HG02642 (cell line): ENCODE measurements at regions not wholly inside any gene's neighbourhood (a gene's known extent, or its start where the extent isn't known, plus 50 kb on each side); places are given as distances from the start of the nearest gene placed in this dataset.
"Not testable (repeated sequence)": the region's sequence is repeated elsewhere in the genome, so short reads cannot be mapped to it uniquely, and the experiment has no call there.

Experiments used
- ATAC-seq: cut with Tn5 transposase; IDR thresholded peaks from one replicate; pipeline ENCODE4 v1.9.1; 2021; ENCODE audit warnings: mild to moderate bottlenecking; ENCODE audit not compliant: unreplicated experiment, poor library complexity

DNA sequence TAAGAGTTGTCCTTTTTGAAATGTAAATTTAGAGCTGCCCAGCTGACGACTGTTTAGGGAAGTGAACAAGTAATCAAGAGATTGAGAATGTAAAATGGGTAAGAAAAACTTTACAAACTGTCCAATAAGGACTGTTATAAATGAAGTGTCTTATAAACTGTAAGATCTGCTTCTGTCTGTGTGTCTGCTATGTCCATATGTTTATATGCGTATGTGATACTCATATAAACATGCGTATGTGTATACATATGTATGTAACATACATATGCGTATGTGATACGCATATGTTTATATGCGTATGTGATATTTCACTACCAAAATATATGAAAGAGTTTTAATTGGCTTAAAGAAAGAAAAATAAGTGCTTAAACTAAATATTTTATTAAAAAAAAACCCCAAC is 416.0 kb upstream of the GALNTL6 start:
- ATAC-seq: no peak

DNA sequence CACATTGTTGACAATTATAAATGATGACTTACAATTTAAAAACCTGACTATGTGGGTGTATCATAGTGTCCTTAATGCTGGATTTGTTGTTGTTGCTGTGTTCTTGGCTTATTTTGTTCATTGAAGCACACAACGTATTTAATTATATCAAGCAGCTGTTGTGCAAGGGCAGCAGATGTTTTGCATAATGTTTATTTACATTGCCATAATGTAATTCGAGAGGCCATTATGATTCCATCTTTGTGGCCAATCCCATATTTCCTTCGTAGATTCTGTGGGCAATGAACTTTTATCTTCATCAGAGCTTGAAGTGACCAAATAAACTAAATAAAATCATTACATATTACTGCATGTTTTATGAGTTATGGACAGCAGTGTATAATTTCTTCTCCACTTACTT is 422.6 kb upstream of the GALNTL6 start:
- ATAC-seq: no peak

DNA sequence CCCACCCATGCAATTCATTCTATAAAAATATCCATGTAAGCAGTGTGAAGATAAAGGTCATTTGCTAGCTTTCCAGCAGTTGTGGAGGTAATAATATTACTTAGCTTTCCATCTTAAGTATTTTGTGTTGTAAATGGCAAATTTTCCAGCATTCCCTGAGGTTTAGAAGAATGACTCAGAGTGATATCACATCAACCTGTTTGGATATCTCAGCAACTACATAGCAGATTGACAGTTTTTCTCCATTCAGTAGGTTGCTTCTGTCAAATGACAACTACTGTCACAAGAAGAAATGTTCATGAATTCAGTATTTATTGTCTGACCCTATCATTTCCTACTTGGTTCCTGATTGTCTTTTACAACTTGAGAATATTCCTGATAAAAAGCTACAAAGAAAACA is 434.9 kb upstream of the GALNTL6 start:
- ATAC-seq: no peak

DNA sequence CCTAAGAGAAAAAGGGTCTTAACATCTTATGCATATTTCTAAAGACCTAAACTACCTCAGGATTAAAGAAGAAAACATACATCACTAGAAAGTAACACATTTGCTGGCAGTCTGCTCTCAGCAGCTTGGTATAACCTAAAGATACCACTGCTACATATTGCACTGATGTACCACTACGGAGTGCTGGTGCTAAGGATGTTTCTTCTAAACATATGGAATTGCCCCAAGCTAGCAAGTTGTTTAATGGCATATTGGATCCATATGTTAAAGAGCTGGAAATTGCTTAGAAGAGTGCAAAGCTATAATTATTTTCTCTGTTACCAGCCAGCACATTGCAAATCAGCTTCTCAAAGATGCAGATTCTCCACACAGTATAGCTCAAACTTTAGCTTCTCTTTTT is 436.5 kb upstream of the GALNTL6 start:
- ATAC-seq: no peak

DNA sequence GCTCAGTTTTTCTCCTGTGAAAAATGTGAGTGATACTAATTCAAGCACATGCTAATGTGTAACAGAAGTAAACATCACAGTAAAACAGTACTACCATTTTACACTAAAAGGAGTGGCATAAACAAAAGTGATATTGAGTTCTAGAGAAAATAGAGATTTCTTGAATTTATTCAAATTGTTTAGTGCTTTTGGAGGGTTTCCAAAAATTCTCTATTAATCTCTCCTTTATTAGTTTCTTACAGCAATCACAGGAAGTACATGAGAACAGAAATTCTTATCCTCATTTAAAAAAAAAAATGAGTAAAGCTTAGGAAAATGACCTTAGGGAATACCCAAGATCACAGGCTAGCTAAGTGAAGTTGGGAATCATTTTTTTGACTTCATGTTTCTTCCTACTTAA is 459.7 kb upstream of the GALNTL6 start:
- ATAC-seq: no peak

DNA sequence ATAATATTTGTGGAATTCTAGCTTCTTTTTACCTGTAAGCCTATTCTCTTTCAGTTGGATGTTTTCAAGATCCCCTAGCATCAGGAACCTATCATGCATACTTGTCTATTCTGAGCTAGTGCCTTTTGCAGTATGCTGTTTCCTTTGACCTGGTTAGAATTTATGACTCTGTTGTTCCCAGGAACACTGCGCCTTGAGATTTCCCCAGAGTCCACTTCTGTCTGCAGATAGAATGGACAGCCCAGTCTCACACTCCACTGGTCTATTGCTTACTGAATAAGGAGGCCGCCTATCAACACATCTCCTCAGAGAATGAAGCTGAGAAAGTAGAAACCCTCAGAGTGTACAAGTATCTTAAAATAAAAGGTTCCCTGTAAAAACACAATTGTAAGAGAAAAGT is 465.1 kb upstream of the GALNTL6 start:
- no peak for ATAC-seq

DNA sequence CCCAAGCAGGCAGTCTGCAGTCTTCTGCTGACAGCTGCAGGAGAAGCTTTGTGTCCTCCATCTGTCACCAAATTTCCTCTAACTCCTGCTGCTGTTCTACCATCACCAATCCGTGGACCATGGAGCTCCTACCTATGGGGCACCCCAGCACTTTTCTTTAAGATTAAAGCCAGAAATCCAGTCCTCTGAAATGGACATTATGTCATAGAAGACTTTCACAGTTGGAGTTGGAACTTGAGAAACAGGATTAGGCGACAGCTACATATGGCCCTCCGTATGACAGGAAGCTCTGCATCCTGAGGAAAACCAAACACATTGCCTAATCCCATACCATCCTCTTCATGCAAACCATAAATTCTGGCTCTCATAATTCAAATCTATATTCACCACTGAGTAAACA is 470.6 kb upstream of the GALNTL6 start:
- ATAC-seq: no peak

DNA sequence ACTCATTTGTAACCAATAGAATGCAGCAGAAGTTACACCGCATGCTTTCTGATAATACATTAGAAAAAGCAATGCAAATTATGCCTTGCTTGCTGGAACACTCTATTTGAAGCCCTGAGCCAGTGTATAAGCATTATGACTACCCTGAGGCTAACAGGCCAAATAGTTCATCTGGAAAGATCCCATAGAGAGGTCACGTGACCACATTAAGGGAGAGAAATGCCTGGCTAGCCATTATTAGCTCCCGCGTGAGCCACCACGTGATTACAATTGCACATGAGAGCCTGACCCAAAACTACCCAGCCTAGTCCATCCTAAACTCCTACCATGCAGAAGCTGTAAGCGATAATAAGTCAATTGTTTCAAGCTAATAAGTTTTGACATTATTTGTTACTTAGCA is 472.9 kb upstream of the GALNTL6 start:
- no peak for ATAC-seq

DNA sequence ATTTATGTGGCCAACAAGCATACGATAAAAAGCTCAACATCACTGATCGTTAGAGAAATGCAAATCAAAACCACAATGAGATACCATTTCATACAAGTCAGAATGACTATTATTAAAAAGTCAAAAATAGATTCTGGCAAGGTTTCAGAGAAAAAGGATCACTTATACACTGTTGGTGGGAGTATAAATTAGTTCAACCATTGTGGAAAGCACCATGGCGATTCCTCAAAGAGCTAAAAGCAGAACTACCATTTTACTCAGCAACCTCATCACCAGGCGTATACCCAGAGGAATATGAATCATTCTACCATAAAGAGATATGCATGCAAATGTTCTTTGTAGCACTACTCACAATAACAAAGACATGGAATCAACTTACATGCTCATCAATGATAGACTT is 478.7 kb upstream of the GALNTL6 start:
- peak; percentile 64 for ATAC-seq

DNA sequence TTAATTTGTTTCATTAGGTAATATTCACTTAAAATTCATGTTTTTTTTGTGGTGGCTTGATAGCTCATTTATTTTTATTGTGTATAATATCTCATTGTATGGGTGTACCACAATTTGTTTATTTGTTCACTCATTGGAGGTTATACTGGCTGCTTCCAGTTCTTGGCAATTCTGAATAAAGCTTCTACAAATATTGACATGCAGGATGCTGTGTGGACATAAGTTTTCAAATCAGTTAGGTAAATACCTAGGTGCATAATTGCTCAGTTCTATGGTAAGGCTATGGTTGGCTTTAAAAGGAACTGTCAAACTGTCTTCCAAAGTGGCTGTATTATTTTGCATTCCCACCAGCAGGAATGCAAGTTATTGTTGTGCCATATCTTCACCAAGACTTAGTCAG is 504.5 kb upstream of the GALNTL6 start:
- no peak for ATAC-seq

DNA sequence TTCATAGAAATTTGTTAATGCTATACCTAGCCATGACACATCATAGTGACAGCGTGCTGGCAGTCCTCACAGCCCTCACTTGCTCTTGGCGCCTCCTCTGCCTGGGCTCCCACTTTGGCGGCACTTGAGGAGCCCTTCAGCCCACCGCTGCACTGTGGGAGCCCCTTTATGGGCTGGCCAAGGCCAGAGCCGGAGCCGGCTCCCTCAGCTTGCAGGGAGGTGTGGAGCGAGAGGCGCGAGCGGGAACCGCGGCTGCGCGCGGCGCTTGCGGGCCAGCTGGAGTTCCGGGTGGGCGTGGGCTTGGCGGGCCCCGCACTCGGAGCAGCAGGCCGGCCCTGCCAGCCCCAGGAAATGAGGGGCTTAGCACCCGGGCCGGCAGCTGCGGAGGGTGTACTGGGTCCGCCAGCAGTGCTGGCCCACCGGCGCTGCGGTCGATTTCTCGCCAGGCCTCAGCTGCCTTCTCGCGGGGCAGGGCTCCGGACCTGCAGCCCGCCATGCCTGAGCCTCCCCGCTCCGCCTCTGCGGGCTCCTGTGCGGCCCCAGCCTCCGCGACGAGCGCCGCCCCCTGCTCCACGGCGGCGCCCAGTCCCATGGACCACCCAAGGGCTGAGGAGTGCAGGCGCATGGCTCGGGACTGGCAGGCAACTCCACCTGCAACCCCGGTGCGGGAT is 515.0 kb upstream of the GALNTL6 start:
- ATAC-seq: not testable (repeated sequence)

DNA sequence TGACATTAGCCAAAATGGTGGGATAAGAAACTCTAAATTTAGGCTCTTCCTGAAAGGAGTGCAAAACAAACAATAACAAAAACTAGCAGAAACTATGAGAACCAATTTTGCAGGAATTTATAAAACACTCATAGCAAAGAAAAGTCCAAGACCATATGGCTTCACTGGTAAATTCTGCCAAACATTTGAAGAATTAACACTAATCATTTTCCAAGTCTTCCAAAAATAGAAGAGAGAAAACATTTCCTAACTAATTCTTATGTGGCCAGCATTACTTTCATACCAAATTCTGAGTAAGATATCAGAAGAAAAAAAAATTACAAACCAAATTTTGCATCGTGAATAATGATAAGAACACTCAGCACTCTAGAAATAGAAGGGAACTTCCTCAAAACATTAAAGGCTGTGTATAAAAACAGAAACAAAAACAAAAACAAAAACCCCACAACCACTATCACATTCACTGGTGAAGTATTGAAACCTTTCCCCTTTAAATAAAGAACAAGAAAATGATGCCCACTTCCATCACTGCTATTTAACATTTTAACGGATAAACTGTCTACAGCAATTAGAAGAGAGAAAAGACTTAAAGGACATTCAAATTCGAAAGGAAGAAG is 524.3 kb upstream of the GALNTL6 start:
- no peak for ATAC-seq

DNA sequence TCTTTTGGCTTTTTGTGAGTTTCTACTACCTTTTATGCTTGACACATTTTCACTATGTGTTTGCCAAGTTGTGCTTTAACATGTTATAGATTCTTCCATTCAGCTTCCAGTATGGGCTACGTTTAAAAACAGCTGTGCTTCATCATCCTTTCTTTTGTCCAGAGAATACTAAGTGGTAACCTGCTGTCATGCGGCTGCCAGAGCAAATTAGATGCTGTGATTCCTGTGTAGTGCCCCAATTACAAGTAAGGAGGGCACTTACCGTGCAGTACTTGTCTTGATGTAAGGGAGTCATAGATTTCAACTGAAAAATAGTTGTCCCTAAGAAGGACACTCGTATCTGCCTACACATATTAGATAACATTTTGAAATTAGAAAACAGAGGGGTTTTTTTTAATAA is 531.8 kb upstream of the GALNTL6 start:
- no peak for ATAC-seq

DNA sequence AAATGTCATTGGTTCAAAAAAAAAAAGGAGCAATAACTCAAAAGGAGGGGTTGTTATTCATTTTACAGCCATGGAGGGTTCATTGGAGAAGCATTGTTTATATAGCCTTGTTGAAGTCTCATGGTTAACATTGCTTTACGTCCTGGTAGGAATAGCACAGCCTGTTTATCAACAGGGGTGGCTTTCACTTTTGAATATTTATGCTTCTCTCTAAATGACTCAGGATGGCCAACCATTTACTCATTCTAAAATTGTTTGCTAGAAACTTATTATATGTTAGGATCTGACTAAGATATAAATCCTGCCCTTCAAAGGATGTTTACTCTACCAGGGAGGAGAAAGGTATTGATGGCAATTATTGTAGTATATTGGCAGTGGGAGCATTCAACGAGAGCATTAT is 534.1 kb upstream of the GALNTL6 start:
- no peak for ATAC-seq

DNA sequence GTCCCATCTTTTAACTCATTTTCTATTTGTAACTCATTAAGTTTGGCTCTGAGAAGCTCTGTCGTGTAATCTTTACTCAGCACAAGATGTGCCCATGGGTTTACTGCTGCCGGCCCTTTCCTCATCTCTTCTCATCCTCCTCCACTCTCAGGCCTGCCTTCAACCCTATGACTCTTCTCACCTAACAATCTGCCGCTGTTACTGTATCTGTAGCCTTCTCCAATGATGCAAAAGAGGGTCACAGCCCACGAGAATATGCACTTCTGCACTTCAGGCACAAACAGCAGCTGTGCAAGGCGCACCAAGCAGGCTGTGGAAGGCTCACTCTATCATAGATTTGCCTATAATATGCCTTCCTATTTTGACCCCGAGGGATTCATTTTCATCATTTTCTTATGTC is 546.5 kb upstream of the GALNTL6 start:
- ATAC-seq: no peak

DNA sequence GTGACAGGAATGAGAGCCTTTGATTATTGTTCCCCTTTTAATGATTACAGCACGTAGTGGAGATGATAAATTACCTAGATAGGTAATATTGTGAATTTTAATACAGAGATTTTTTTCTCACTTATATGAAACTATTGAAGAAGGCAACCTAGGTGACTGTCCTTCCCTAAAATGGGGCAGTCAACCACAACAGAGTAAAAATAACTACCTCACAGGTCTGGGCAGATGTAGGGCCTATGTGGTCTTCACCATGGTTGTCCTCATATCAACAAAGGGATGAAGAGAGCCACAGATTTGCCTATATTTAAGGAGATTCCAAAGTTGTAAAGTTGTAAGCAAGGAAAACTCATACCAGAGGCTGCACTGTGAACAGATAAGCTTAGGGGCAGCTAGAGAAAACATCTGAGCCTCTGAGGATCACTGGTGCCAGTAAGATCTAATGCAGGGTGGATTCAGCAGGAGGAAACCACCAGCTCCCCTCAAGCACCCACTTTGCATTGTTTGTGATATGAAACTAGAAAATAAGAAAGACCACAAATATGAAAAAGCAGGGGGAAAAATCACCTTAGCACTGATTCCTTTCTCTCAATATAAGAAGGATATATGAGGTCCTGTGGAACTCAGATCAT is 547.9 kb upstream of the GALNTL6 start:
- no peak for ATAC-seq

DNA sequence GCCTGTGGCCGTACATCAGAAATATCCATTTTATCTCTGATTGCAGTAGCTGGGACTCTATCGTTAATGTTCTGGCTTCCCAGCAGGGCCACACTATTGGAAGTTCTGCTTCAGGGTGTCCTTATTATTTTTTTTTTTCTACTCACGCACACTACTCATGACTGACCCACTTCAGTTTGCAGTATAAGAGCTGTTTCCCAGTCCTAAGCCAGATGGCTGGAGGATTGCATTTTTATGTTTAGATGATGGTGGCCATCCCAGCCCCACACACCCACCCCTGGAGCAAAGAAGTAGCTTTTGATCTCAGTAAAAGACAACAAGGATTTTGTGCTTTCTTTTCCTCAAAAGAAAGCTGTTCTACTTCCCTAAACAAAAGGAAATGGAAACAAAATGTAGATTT is 557.0 kb upstream of the GALNTL6 start:
- ATAC-seq: no peak

DNA sequence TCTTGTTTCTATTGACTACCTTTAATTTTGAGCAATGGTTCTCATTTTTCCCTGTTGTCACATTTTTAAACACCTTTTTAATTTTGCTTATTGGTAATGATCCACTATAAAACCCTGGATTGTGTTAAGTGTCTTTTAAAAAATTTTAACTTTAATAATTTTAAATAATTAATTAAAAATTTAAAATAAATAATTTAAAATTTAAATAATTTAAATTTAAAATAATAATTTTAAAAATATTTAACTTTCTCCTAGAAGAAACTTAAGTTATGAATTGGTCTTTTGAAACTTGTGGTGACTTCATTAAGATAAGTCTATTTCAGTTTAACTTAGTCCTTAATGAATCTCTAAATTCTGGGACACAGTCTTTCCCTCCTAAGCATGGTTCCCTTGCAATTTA is 566.3 kb upstream of the GALNTL6 start:
- no peak for ATAC-seq

DNA sequence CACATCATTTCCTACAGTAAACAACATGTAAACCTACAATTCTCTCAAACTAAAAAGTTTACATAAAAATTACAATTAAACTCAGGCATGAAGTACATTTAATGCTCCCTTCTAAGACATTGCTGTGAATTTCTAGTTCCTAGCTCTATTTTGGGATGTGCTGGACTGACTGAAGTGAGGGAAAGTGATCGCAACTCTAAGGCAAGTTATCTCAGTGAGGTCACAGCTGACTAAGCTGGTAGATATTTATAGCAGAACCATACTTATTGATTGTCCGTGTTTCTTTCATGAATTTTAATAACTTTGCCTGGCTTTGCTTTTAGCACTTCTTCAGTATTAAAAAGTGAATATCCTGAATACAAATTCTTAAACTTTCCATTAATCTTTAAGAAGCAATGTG is 570.4 kb upstream of the GALNTL6 start:
- no peak for ATAC-seq

DNA sequence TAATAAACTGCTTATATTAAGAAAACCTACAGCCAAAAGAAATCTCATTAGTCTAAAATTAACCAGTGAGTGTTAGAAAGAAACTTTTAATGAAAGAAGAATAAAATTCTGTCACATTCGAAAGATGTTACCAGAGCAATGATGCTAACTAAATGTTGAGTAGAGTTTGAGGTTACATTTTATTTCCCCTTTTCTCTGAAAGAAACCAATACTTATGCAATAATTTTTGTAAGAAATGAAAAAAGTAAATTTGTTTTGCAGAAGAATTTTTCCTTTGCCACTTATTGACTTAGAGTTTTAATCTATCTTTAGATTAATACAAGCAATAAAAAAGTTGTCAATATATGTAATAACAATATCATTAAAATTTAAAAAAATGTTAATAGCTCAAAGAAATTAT is 574.0 kb upstream of the GALNTL6 start:
- no peak for ATAC-seq

DNA sequence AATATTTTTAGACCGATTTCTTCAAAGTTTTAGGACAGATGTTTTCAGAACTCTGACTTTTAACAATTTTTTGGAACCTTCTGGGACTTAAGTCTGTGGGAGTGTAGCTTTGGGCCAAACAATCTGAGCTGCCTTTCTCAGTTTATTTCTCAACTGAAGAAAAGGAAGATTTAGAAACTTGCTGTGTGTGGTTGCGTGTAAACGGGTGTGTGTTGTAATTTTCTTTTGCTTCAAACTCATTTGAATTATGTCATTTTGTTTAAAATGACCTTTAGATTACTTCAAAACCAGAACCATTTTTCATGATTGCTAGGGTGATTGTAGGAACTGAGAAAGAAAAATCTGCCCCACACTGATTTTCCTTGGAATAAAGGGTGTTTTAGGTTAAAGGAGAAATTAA is 577.7 kb upstream of the GALNTL6 start:
- no peak for ATAC-seq

DNA sequence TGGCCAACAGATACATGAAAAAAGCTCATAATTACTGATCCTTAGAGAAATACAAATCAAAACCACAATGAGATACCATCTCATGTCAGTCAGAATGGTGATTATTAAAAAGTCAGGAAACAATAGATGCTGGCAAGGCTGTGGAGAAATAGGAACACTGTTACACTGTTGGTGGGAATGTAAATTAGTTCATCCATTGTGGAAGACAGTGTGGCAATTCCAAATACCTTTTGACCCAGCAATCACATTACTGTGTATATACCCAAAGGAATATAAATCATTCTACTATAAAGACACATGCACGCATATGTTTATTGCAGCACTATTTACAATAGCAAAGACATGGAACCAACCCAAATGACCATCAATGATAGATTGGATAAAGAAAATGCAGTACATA is 583.9 kb upstream of the GALNTL6 start:
- not testable (repeated sequence) for ATAC-seq
